Amniotic epithelial cell (primary cell): ENCODE measurements at regions not wholly inside any gene's neighbourhood (a gene's known extent, or its start where the extent isn't known, plus 50 kb on each side); places are given as distances from the start of the nearest gene placed in this dataset.
"Not testable (repeated sequence)": the region's sequence is repeated elsewhere in the genome, so short reads cannot be mapped to it uniquely, and the experiment has no call there.

Source experiments
- DNase-seq: peaks from one replicate; pipeline ENCODE4 v3.0.0-alpha.2; 2010; ENCODE audit warnings: low read depth

GRCh38 chr1:47684964-47685762 lies 247.3 kb downstream of the FOXD2 start:
- DNase-seq = no peak

- no peak for DNase-seq
These were observed 247.9 kb downstream of the FOXD2 start for GRCh38 chr1:47685763-47686066.

- no peak for DNase-seq
These were observed 249.1 kb downstream of the FOXD2 start for GRCh38 chr1:47686731-47687630.

- DNase-seq = no peak
These were observed 250.0 kb downstream of the FOXD2 start for GRCh38 chr1:47687631-47688460.

GRCh38 chr1:47688461-47689296 lies 250.8 kb downstream of the FOXD2 start:
- no peak for DNase-seq

GRCh38 chr1:47689894-47690293 lies 252.1 kb downstream of the FOXD2 start:
- DNase-seq = no peak

GRCh38 chr1:47690341-47691250 lies 252.8 kb downstream of the FOXD2 start:
- DNase-seq = no peak

- DNase-seq = not testable (repeated sequence)
These were observed 253.4 kb downstream of the FOXD2 start for GRCh38 chr1:47691293-47691692.

GRCh38 chr1:47692196-47692595 lies 254.4 kb downstream of the FOXD2 start:
- DNase-seq = no peak

GRCh38 chr1:47693115-47693514 lies 255.3 kb downstream of the FOXD2 start:
- DNase-seq = no peak

GRCh38 chr1:47694011-47694890 lies 256.4 kb downstream of the FOXD2 start:
- DNase-seq = no peak

GRCh38 chr1:47696404-47696736 lies 258.5 kb downstream of the FOXD2 start:
- no peak for DNase-seq

- DNase-seq = no peak
These were observed 259.0 kb downstream of the FOXD2 start for GRCh38 chr1:47696737-47697441.

- no peak for DNase-seq
These were observed 259.9 kb downstream of the FOXD2 start for GRCh38 chr1:47697616-47698335.

GRCh38 chr1:47699492-47700235 lies 261.8 kb downstream of the FOXD2 start:
- DNase-seq = peak; percentile 60

- no peak for DNase-seq
These were observed 263.4 kb downstream of the FOXD2 start for GRCh38 chr1:47701283-47701682.

GRCh38 chr1:47701741-47702515 lies 264.1 kb downstream of the FOXD2 start:
- DNase-seq = no peak
